Adrenal gland (tissue), 9 donors: ENCODE measurements at regions not wholly inside any gene's neighbourhood (a gene's known extent, or its start where the extent isn't known, plus 50 kb on each side); places are given as distances from the start of the nearest gene placed in this dataset.

Experiments used
- DNase-seq, 7 donors: peaks; one replicate each; pipeline ENCODE4 v3.0.0-alpha.2; 2019 to 2020
- H3K27ac ChIP-seq, 5 donors: fragments of 200-600 bp; sonication (generic) in 4 of 5; 1 replicate in 3 of 5; 2 replicates in 2 of 5; pipeline versions ENCODE4 v1.5.1 to v1.8.0; 2016 to 2020; ENCODE audit warnings: mild to moderate bottlenecking in 1 of 5
- H3K27me3 ChIP-seq: fragments of 200-600 bp; 2 replicates; pipeline ENCODE4 v1.8.0; 2021
- H3K36me3 ChIP-seq, 2 donors: fragments of 200-600 bp; replicated peaks in 1 of 2; 1 replicate in 1 of 2; 2 replicates in 1 of 2; pipeline versions ENCODE4 v1.5.1 to v1.8.0; 2018 to 2022
- H3K4me1 ChIP-seq, 2 donors: fragments of 200-600 bp; replicated peaks in 1 of 2; 1 replicate in 1 of 2; 2 replicates in 1 of 2; pipeline versions ENCODE4 v1.5.1 to v1.8.0; 2018 to 2021
- H3K4me3 ChIP-seq, 4 donors: fragments of 200-600 bp; sonication (generic) in 3 of 4; one replicate each; pipeline ENCODE4 v1.5.1; 2016 to 2018
- H3K9me3 ChIP-seq, 3 donors: fragments of 200-600 bp; sonication (generic) in 1 of 3; replicated peaks in 1 of 3; 1 replicate in 2 of 3; 2 replicates in 1 of 3; pipeline versions ENCODE4 v1.5.1 to v1.8.0; 2016 to 2021
- POLR2A ChIP-seq, 2 donors: fragments of 450-650 bp; IDR thresholded peaks; one replicate each; pipeline ENCODE4 v1.6.1; 2017; ENCODE audit warnings: antibody characterized with exemption in 2 of 2, mild to moderate bottlenecking in 2 of 2, moderate library complexity in 1 of 2
- WGBS, 4 donors: extraction: QIAGEN DNeasy Blood & Tissue Kit in 2 of 4; methylation state at CpG; one replicate each; pipeline versions ENCODE4 v1.1.5 to v1.1.7; 2013 to 2017; 5-methylcytosine and 5-hydroxymethylcytosine counted together
- intact Hi-C, 2 donors: fragments of 100-400 bp; cut with DNase I; formaldehyde crosslinking; loops; one replicate each; pipeline versions ENCODE4 v1.14.1 to v1.15.0; 2022 to 2023
- TF ChIP-seq, protein P1 (sequence below), 6 experiments: fragments of 450-650 bp in 4 of 6; fragments of 200-600 bp in 2 of 6; sonication (generic) in 1 of 6; IDR thresholded peaks; 1 replicate in 5 of 6; 2 replicates in 1 of 6; pipeline versions ENCODE4 v1.5.1 to v1.8.0; 2016 to 2021; ENCODE audit warnings: antibody characterized with exemption in 6 of 6, mild to moderate bottlenecking in 2 of 6, moderate library complexity in 1 of 6
- donor health status: healthy with polysubstance abuse.
- donor health status: Bipolar disorder and iron deficiency.
- donor health status: DM: yes; HTN: yes; CAD: no.
- donor health status: DM: no; HTN: no; CAD: no.
- donor health status: DM: no; HTN: no; CAD: no.

DNA sequence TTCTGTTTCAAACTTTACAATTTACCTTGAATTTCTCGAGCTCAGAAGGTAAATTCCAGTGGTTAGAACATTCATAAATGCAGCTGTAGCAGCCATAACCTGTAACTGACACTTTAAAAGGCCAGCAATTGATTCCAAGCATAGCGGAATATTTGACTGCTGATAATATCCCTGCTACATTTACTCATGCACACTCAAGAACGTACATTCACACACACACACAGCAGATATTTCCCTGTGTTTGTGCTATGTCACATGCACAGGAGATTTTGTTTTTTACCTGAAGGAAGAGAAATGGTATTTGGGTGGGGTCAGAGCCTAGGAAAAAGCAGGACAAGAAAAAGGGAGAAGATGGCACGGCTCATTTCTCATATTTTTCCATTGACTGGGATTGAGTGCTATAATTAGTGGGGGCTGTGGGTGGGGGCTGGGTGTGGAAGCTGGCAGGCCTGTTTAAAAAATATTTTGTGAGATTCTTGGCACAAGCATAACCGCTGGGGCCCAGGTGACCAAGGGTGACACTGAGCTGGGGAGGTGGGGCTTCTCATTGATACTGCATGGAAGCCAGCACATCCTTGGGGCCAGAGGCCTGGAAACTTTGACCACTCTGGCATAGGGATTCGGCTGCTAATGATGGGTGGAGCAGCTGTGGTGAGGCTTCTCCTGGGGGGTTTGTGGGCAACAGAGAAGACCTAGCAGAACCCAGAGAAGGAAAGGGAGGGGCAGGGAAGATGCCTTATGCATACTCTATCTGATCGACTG lies 88.9 kb upstream of the TPRG1 start:
- no peaks in the 10 kb centered on the region for H3K27me3 ChIP-seq
- H3K4me1 ChIP-seq, result no peaks in the 10 kb centered on the region
- 80 to 87% (median 83%) methylated on average over 7 of the region's 7 CpGs for WGBS, 4 donors
- no peak for DNase-seq
- intact Hi-C loops, result no loop called here
- no peak overlapping the region for H3K4me3 ChIP-seq
- H3K9me3 ChIP-seq, result no peaks in the 10 kb centered on the region
- TF ChIP-seq POLR2A (IDR thresholded peaks at IDR 0.05), result no peak
- TF ChIP-seq, protein P1, sequence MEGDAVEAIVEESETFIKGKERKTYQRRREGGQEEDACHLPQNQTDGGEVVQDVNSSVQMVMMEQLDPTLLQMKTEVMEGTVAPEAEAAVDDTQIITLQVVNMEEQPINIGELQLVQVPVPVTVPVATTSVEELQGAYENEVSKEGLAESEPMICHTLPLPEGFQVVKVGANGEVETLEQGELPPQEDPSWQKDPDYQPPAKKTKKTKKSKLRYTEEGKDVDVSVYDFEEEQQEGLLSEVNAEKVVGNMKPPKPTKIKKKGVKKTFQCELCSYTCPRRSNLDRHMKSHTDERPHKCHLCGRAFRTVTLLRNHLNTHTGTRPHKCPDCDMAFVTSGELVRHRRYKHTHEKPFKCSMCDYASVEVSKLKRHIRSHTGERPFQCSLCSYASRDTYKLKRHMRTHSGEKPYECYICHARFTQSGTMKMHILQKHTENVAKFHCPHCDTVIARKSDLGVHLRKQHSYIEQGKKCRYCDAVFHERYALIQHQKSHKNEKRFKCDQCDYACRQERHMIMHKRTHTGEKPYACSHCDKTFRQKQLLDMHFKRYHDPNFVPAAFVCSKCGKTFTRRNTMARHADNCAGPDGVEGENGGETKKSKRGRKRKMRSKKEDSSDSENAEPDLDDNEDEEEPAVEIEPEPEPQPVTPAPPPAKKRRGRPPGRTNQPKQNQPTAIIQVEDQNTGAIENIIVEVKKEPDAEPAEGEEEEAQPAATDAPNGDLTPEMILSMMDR (IDR thresholded peaks at IDR 0.05), result no peak
- no peaks in the 10 kb centered on the region for H3K36me3 ChIP-seq
- no peak overlapping the region for H3K27ac ChIP-seq

DNA sequence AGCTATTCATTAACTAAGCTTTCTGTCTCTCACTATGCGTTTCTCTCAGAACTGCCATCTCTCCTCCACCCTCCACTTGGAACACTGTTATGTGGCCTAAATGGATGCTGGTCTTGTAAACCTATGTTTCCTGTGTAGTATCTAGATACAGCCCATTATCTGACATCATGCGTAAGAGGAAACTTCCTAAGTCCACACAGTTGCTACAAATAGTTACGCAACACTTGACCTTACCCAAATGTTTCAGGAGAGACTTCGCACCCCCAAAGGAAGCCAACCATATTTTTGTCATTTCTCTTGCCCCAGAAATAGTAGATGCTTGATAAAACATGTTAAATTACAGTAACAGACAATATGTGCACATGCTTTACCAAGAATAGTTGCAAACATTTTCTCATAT lies 87.2 kb upstream of the TPRG1 start:
- WGBS, 4 donors, result 86 to 98% (median 89%) methylated on average over 4 of the region's 4 CpGs
- Histone ChIP-seq H3K9me3 (no peaks in the 10 kb centered on the region), H3K4me3 (no peak overlapping the region), H3K27ac (no peak overlapping the region), H3K27me3 (no peaks in the 10 kb centered on the region), H3K36me3 (no peaks in the 10 kb centered on the region), H3K4me1 (no peaks in the 10 kb centered on the region)
- DNase-seq, result no peak
- TF ChIP-seq, protein P1 (IDR thresholded peaks at IDR 0.05), result no peak
- no peak for TF ChIP-seq POLR2A (IDR thresholded peaks at IDR 0.05)
- intact Hi-C loops, result no loop called here

DNA sequence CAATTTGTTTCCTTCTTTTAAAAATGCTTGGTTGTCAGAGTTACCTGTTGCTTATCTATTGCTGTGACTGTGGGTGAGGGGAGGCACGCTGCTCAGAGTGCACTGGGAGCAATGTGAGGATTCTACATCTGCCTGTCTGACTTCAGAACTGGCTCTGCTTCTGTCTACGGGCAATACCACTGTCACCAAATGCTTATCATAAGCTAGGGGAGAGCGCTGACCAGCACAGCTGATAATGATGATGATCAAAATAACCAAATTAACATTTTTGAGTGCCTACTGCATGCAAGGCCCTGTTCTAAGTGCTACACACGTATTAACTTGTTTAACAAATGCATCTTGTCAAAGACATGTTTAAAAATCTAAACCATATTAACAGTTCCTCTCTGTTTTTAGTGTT lies 79.2 kb upstream of the TPRG1 start:
- no peak overlapping the region for H3K27ac ChIP-seq
- no peaks in the 10 kb centered on the region for H3K9me3 ChIP-seq
- no peak for DNase-seq
- WGBS, 4 donors, result 86 to 94% (median 90%) methylated on average over 4 of the region's 4 CpGs
- no peaks in the 10 kb centered on the region for H3K27me3 ChIP-seq
- TF ChIP-seq, protein P1 (IDR thresholded peaks at IDR 0.05), result no peak
- TF ChIP-seq POLR2A (IDR thresholded peaks at IDR 0.05), result no peak
- H3K4me1 ChIP-seq, result no peaks in the 10 kb centered on the region
- no peak overlapping the region for H3K4me3 ChIP-seq
- intact Hi-C loops, result no loop called here
- H3K36me3 ChIP-seq, result no peaks in the 10 kb centered on the region

DNA sequence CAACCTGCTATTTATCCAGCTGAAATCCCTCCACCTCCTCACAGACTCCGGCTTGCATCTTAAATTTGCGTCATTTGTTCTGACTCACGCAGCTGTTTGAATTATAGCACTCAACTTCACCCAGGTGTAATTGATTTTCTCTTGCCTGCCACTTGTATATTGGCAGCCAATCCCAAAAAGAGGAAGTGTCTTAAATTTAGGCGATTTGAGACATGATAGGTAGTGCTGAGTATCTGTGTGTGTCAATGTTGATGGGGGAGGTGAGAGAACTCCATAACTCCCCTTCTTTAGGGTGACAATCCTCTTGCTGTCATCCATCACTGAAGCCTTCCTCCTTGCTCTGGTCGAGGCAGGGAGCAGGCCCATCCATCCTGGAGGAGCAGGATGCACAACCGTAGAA lies 77.2 kb upstream of the TPRG1 start:
- Histone ChIP-seq H3K36me3 (no peaks in the 10 kb centered on the region), H3K4me1 (no peaks in the 10 kb centered on the region), H3K27ac (no peak overlapping the region), H3K9me3 (no peaks in the 10 kb centered on the region), H3K27me3 (no peaks in the 10 kb centered on the region), H3K4me3 (no peak overlapping the region)
- TF ChIP-seq POLR2A (IDR thresholded peaks at IDR 0.05), result no peak
- TF ChIP-seq, protein P1 (IDR thresholded peaks at IDR 0.05), result no peak
- intact Hi-C loops, result no loop called here
- WGBS, 4 donors, result 92 to 94% (median 93%) methylated on average over 6 of the region's 6 CpGs
- no peak for DNase-seq
